Body of pancreas (tissue), 4 donors: ENCODE measurements at regions not wholly inside any gene's neighbourhood (a gene's known extent, or its start where the extent isn't known, plus 50 kb on each side); places are given as distances from the start of the nearest gene placed in this dataset.

Experiments
- CTCF ChIP-seq, 7 experiments: fragments of 450-650 bp in 4 of 7; fragments of 200-600 bp in 3 of 7; sonication (generic) in 3 of 7; IDR thresholded peaks; one replicate each; pipeline ENCODE4 v1.5.1; 2016 to 2019; ENCODE audit warnings: antibody characterized with exemption in 7 of 7
- POLR2A ChIP-seq, 3 donors: fragments of 450-650 bp; IDR thresholded peaks; one replicate each; pipeline ENCODE4 v1.6.1; 2016; ENCODE audit warnings: antibody characterized with exemption in 3 of 3, mild to moderate bottlenecking in 2 of 3

- TF ChIP-seq CTCF (IDR thresholded peaks at IDR 0.05) (no peak), POLR2A (IDR thresholded peaks at IDR 0.05) (no peak)
These were observed 288.2 kb downstream of the IPMK start for GRCh38 chr10:57979491-57979890.
